ENCODE measurements at regions not wholly inside any gene's neighbourhood (a gene's known extent, or its start where the extent isn't known, plus 50 kb on each side); places are given as distances from the start of the nearest gene placed in this dataset.
"Not testable (repeated sequence)": the region's sequence is repeated elsewhere in the genome, so short reads cannot be mapped to it uniquely, and the experiment has no call there.

GRCh38 chr14:37784203-37784826, 188.9 kb downstream of the TTC6 start:
- H3K9me3 ChIP-seq (ENCODE audit: control insufficient read depth, low read length); H3K4me3 ChIP-seq (ENCODE audit: insufficient read depth, low read depth, low read length, poor library complexity, severe bottlenecking); H3K27me3 ChIP-seq (replicated peaks; ENCODE audit: control insufficient read depth, insufficient read depth, low read length, poor library complexity, severe bottlenecking); H3K4me1 ChIP-seq (ENCODE audit: control insufficient read depth, insufficient read depth, low read length, poor library complexity, severe bottlenecking); DNase-seq; H3K36me3 ChIP-seq (ENCODE audit: control insufficient read depth, insufficient read depth, low read length); H3K27ac ChIP-seq (ENCODE audit: insufficient read depth, low read length, poor library complexity, severe bottlenecking): not testable (repeated sequence)

GRCh38 chr14:37784827-37785223, 189.4 kb downstream of the TTC6 start:
- not testable (repeated sequence) for H3K36me3 ChIP-seq (ENCODE audit: control insufficient read depth, insufficient read depth, low read length); DNase-seq; H3K4me1 ChIP-seq (ENCODE audit: control insufficient read depth, insufficient read depth, low read length, poor library complexity, severe bottlenecking); H3K27me3 ChIP-seq (replicated peaks; ENCODE audit: control insufficient read depth, insufficient read depth, low read length, poor library complexity, severe bottlenecking); H3K4me3 ChIP-seq (ENCODE audit: insufficient read depth, low read depth, low read length, poor library complexity, severe bottlenecking); H3K9me3 ChIP-seq (ENCODE audit: control insufficient read depth, low read length); H3K27ac ChIP-seq (ENCODE audit: insufficient read depth, low read length, poor library complexity, severe bottlenecking)

GRCh38 chr14:37785298-37785697, 189.9 kb downstream of the TTC6 start:
- not testable (repeated sequence) for H3K36me3 ChIP-seq (ENCODE audit: control insufficient read depth, insufficient read depth, low read length); DNase-seq; H3K27ac ChIP-seq (ENCODE audit: insufficient read depth, low read length, poor library complexity, severe bottlenecking); H3K4me3 ChIP-seq (ENCODE audit: insufficient read depth, low read depth, low read length, poor library complexity, severe bottlenecking); H3K4me1 ChIP-seq (ENCODE audit: control insufficient read depth, insufficient read depth, low read length, poor library complexity, severe bottlenecking); H3K9me3 ChIP-seq (ENCODE audit: control insufficient read depth, low read length); H3K27me3 ChIP-seq (replicated peaks; ENCODE audit: control insufficient read depth, insufficient read depth, low read length, poor library complexity, severe bottlenecking)

GRCh38 chr14:37786114-37786625, 190.7 kb downstream of the TTC6 start:
- not testable (repeated sequence) for H3K27ac ChIP-seq (ENCODE audit: insufficient read depth, low read length, poor library complexity, severe bottlenecking); DNase-seq; H3K4me1 ChIP-seq (ENCODE audit: control insufficient read depth, insufficient read depth, low read length, poor library complexity, severe bottlenecking); H3K36me3 ChIP-seq (ENCODE audit: control insufficient read depth, insufficient read depth, low read length); H3K9me3 ChIP-seq (ENCODE audit: control insufficient read depth, low read length); H3K4me3 ChIP-seq (ENCODE audit: insufficient read depth, low read depth, low read length, poor library complexity, severe bottlenecking); H3K27me3 ChIP-seq (replicated peaks; ENCODE audit: control insufficient read depth, insufficient read depth, low read length, poor library complexity, severe bottlenecking)

GRCh38 chr14:37787879-37788494, 192.6 kb downstream of the TTC6 start:
- H3K27ac ChIP-seq (ENCODE audit: insufficient read depth, low read length, poor library complexity, severe bottlenecking): no peak overlapping the region
- no peak for DNase-seq
- H3K36me3 ChIP-seq (ENCODE audit: control insufficient read depth, insufficient read depth, low read length): no peaks in the 10 kb centered on the region
- no peaks in the 10 kb centered on the region for H3K4me1 ChIP-seq (ENCODE audit: control insufficient read depth, insufficient read depth, low read length, poor library complexity, severe bottlenecking)
- no peaks in the 10 kb centered on the region for H3K27me3 ChIP-seq (replicated peaks; ENCODE audit: control insufficient read depth, insufficient read depth, low read length, poor library complexity, severe bottlenecking)
- no peak overlapping the region for H3K4me3 ChIP-seq (ENCODE audit: insufficient read depth, low read depth, low read length, poor library complexity, severe bottlenecking)
- H3K9me3 ChIP-seq (ENCODE audit: control insufficient read depth, low read length): no peaks in the 10 kb centered on the region

- Histone ChIP-seq H3K9me3 (ENCODE audit: control insufficient read depth, low read length) (no peaks in the 10 kb centered on the region), H3K27me3 (replicated peaks; ENCODE audit: control insufficient read depth, insufficient read depth, low read length, poor library complexity, severe bottlenecking) (no peaks in the 10 kb centered on the region), H3K4me3 (ENCODE audit: insufficient read depth, low read depth, low read length, poor library complexity, severe bottlenecking) (no peak overlapping the region), H3K4me1 (ENCODE audit: control insufficient read depth, insufficient read depth, low read length, poor library complexity, severe bottlenecking) (no peaks in the 10 kb centered on the region), H3K27ac (ENCODE audit: insufficient read depth, low read length, poor library complexity, severe bottlenecking) (no peak overlapping the region), H3K36me3 (ENCODE audit: control insufficient read depth, insufficient read depth, low read length) (no peaks in the 10 kb centered on the region)
- DNase-seq: no peak
Measured at GRCh38 chr14:37791384-37792036, 196.1 kb downstream of the TTC6 start.

- no peak overlapping the region for H3K4me3 ChIP-seq (ENCODE audit: insufficient read depth, low read depth, low read length, poor library complexity, severe bottlenecking)
- H3K4me1 ChIP-seq (ENCODE audit: control insufficient read depth, insufficient read depth, low read length, poor library complexity, severe bottlenecking): no peaks in the 10 kb centered on the region
- H3K36me3 ChIP-seq (ENCODE audit: control insufficient read depth, insufficient read depth, low read length): no peaks in the 10 kb centered on the region
- no peak overlapping the region for H3K27ac ChIP-seq (ENCODE audit: insufficient read depth, low read length, poor library complexity, severe bottlenecking)
- H3K27me3 ChIP-seq (replicated peaks; ENCODE audit: control insufficient read depth, insufficient read depth, low read length, poor library complexity, severe bottlenecking): no peaks in the 10 kb centered on the region
- no peaks in the 10 kb centered on the region for H3K9me3 ChIP-seq (ENCODE audit: control insufficient read depth, low read length)
- DNase-seq: no peak
Measured at GRCh38 chr14:37792124-37792523, 196.7 kb downstream of the TTC6 start.

GRCh38 chr14:37796703-37797416, 201.4 kb downstream of the TTC6 start:
- H3K27me3 ChIP-seq (replicated peaks; ENCODE audit: control insufficient read depth, insufficient read depth, low read length, poor library complexity, severe bottlenecking): no peaks in the 10 kb centered on the region
- no peak overlapping the region for H3K4me3 ChIP-seq (ENCODE audit: insufficient read depth, low read depth, low read length, poor library complexity, severe bottlenecking)
- DNase-seq: no peak
- H3K9me3 ChIP-seq (ENCODE audit: control insufficient read depth, low read length): no peaks in the 10 kb centered on the region
- no peaks in the 10 kb centered on the region for H3K4me1 ChIP-seq (ENCODE audit: control insufficient read depth, insufficient read depth, low read length, poor library complexity, severe bottlenecking)
- no peak overlapping the region for H3K27ac ChIP-seq (ENCODE audit: insufficient read depth, low read length, poor library complexity, severe bottlenecking)
- no peaks in the 10 kb centered on the region for H3K36me3 ChIP-seq (ENCODE audit: control insufficient read depth, insufficient read depth, low read length)

- H3K4me3 ChIP-seq (ENCODE audit: insufficient read depth, low read depth, low read length, poor library complexity, severe bottlenecking): no peak overlapping the region
- no peak for DNase-seq
Measured at GRCh38 chr14:37797675-37798074, 202.2 kb downstream of the TTC6 start.

GRCh38 chr14:37807722-37808121, 212.3 kb downstream of the TTC6 start:
- H3K4me3 ChIP-seq (ENCODE audit: insufficient read depth, low read depth, low read length, poor library complexity, severe bottlenecking): no peak overlapping the region
- no peaks in the 10 kb centered on the region for H3K27me3 ChIP-seq (replicated peaks; ENCODE audit: control insufficient read depth, insufficient read depth, low read length, poor library complexity, severe bottlenecking)
- no peak for DNase-seq
- H3K36me3 ChIP-seq (ENCODE audit: control insufficient read depth, insufficient read depth, low read length): no peaks in the 10 kb centered on the region
- no peak overlapping the region for H3K27ac ChIP-seq (ENCODE audit: insufficient read depth, low read length, poor library complexity, severe bottlenecking)
- no peaks in the 10 kb centered on the region for H3K4me1 ChIP-seq (ENCODE audit: control insufficient read depth, insufficient read depth, low read length, poor library complexity, severe bottlenecking)
- H3K9me3 ChIP-seq (ENCODE audit: control insufficient read depth, low read length): no peaks in the 10 kb centered on the region

More at GRCh38 chr14:37797675-37798074, 202.2 kb downstream of the TTC6 start:
- no peaks in the 10 kb centered on the region for H3K9me3 ChIP-seq (ENCODE audit: control insufficient read depth, low read length)
- no peaks in the 10 kb centered on the region for H3K36me3 ChIP-seq (ENCODE audit: control insufficient read depth, insufficient read depth, low read length)
- no peak overlapping the region for H3K27ac ChIP-seq (ENCODE audit: insufficient read depth, low read length, poor library complexity, severe bottlenecking)
- no peaks in the 10 kb centered on the region for H3K4me1 ChIP-seq (ENCODE audit: control insufficient read depth, insufficient read depth, low read length, poor library complexity, severe bottlenecking)
- no peaks in the 10 kb centered on the region for H3K27me3 ChIP-seq (replicated peaks; ENCODE audit: control insufficient read depth, insufficient read depth, low read length, poor library complexity, severe bottlenecking)

Data from effector memory CD4-positive, alpha-beta T cell (primary cell).